Upper lobe of left lung (tissue), 4 donors: ENCODE measurements at regions not wholly inside any gene's neighbourhood (a gene's known extent, or its start where the extent isn't known, plus 50 kb on each side); places are given as distances from the start of the nearest gene placed in this dataset.

ENCODE experiments used
- CTCF ChIP-seq, 6 experiments: fragments of 450-650 bp in 4 of 6; fragments of 200-600 bp in 2 of 6; sonication (generic) in 2 of 6; IDR thresholded peaks; one replicate each; pipeline ENCODE4 v1.5.1; 2016 to 2019; ENCODE audit warnings: antibody characterized with exemption in 6 of 6
- POLR2AphosphoS5 ChIP-seq, 2 donors: sonication (generic); formaldehyde crosslinking; IDR thresholded peaks; one replicate each; pipeline ENCODE4 v1.5.1; 2017; ENCODE audit warnings: antibody characterized with exemption in 2 of 2

- TF ChIP-seq POLR2AphosphoS5 (IDR thresholded peaks at IDR 0.05) (no peak), CTCF (IDR thresholded peaks at IDR 0.05) (no peak)
These were observed 1953.8 kb downstream of the MAT2B start for GRCh38 chr5:165459232-165459631.
